PC-9 (cell line): ENCODE measurements at regions not wholly inside any gene's neighbourhood (a gene's known extent, or its start where the extent isn't known, plus 50 kb on each side); places are given as distances from the start of the nearest gene placed in this dataset.

ENCODE experiments used
- BruUV-seq: library from RNA; stranded (reverse); fragments of 400-500 nt; replicated peaks from 2 replicates; lab custom pipeline; 2021; lab: Mats Ljungman, UMichigan
- CTCF ChIA-PET: fragments of 300-600 bp; sonication (Branson Sonifier 250); formaldehyde crosslinking; loops from one replicate; lab custom pipeline; 2022; ENCODE audit warnings: antibody characterized with exemption; lab: Charles Lee
- POLR2A ChIA-PET: fragments of 300-600 bp; sonication (Branson Sonifier 250); formaldehyde crosslinking; loops from one replicate; lab custom pipeline; 2022; ENCODE audit warnings: antibody characterized with exemption; ENCODE audit not compliant: unreplicated experiment; lab: Charles Lee
- DNase-seq, 2 experiments: peaks; one replicate each; pipeline versions ENCODE4 v3.0.0 to v3.0.0-alpha.2; 2015 to 2022; ENCODE audit warnings: mixed read lengths in 1 of 2
- H2AFZ ChIP-seq: fragments of 200-600 bp; sonication (generic); 2 replicates; pipeline ENCODE4 v1.8.1; 2017; ENCODE audit warnings: antibody characterized with exemption
- H3F3A ChIP-seq: fragments of 200-600 bp; sonication (generic); 2 replicates; pipeline ENCODE4 v1.8.1; 2017; ENCODE audit warnings: antibody characterized with exemption, mild to moderate bottlenecking, low read depth; ENCODE audit not compliant: insufficient read depth
- H3K27ac ChIP-seq: fragments of 200-600 bp; sonication (generic); 2 replicates; pipeline ENCODE4 v1.6.1; 2016; ENCODE audit warnings: mixed run types
- H3K27me3 ChIP-seq: fragments of 200-600 bp; sonication (generic); 2 replicates; pipeline ENCODE4 v1.6.1; 2016; ENCODE audit warnings: low read depth, mixed run types; ENCODE audit not compliant: insufficient read depth
- H3K36me3 ChIP-seq: fragments of 200-600 bp; sonication (generic); 2 replicates; pipeline ENCODE4 v1.6.1; 2016; ENCODE audit warnings: low read depth, mixed run types
- H3K4me1 ChIP-seq: fragments of 200-600 bp; sonication (generic); replicated peaks from 2 replicates; pipeline ENCODE4 v1.6.1; 2016; ENCODE audit warnings: mixed run types; ENCODE audit not compliant: insufficient read depth
- H3K4me2 ChIP-seq: fragments of 200-600 bp; sonication (generic); 2 replicates; pipeline ENCODE4 v1.6.1; 2017; ENCODE audit warnings: mixed run types
- H3K4me3 ChIP-seq: fragments of 200-600 bp; sonication (generic); 2 replicates; pipeline ENCODE4 v1.6.1; 2016; ENCODE audit warnings: mixed run types
- H3K79me2 ChIP-seq: fragments of 200-600 bp; sonication (generic); 2 replicates; pipeline ENCODE4 v1.6.1; 2017; ENCODE audit warnings: low read depth, mixed run types
- H3K9me2 ChIP-seq: fragments of 200-600 bp; sonication (generic); 2 replicates; pipeline ENCODE4 v1.8.1; 2017; ENCODE audit warnings: mild to moderate bottlenecking; ENCODE audit not compliant: insufficient read depth
- H3K9me3 ChIP-seq: fragments of 200-600 bp; sonication (generic); 2 replicates; pipeline ENCODE4 v1.8.1; 2016; ENCODE audit warnings: low read depth; ENCODE audit not compliant: insufficient read depth
- H4K20me1 ChIP-seq: fragments of 200-600 bp; sonication (generic); 2 replicates; pipeline ENCODE4 v1.8.1; 2017; ENCODE audit not compliant: insufficient read depth
- CTCF ChIP-seq: fragments of 200-600 bp; sonication (generic); conservative IDR thresholded peaks from 2 replicates; pipeline ENCODE4 v1.6.1; 2017; ENCODE audit warnings: mixed run types, antibody characterized with exemption, mild to moderate bottlenecking, moderate library complexity
- EZH2 ChIP-seq: fragments of 200-600 bp; sonication (generic); IDR thresholded peaks from 2 replicates; pipeline ENCODE4 v1.8.0; 2017; ENCODE audit warnings: antibody characterized with exemption, low read depth
- intact Hi-C: fragments of 100-400 bp; cut with micrococcal nuclease; formaldehyde crosslinking; loops from one replicate; pipeline ENCODE4 v1.10.0; 2022; ENCODE audit not compliant: unreplicated experiment

GRCh38 chr5:11955331-11955730, 51.1 kb upstream of the CTNND2 start:
- Histone ChIP-seq H3K4me2 (no peak overlapping the region), H3K4me1 (no peaks in the 10 kb centered on the region), H3K9me2 (no peaks in the 10 kb centered on the region; the same call in 1 of the 2 replicates), H3K27me3 (no peaks in the 10 kb centered on the region), H4K20me1 (no peaks in the 10 kb centered on the region), H3K79me2 (no peaks in the 10 kb centered on the region), H2AFZ (no peak overlapping the region), H3K9me3 (no peaks in the 10 kb centered on the region), H3K4me3 (no peak overlapping the region), H3K27ac (no peak overlapping the region), H3F3A (no peaks in the 10 kb centered on the region), H3K36me3 (no peaks in the 10 kb centered on the region)
- ChIA-PET CTCF (interaction anchor here (0.6 kb wide), 1 partner anchor 1142 kb away, joined by 3 read pairs; no protein-coding TSS in a partner anchor), POLR2A (no interaction called here)
- intact Hi-C loops = no loop called here
- TF ChIP-seq EZH2 (no peak), CTCF (no peak)
- no peak for DNase-seq
- BruUV-seq = no TSS peak
